ENCODE measurements at regions not wholly inside any gene's neighbourhood (a gene's known extent, or its start where the extent isn't known, plus 50 kb on each side); places are given as distances from the start of the nearest gene placed in this dataset.
"Not testable (repeated sequence)": the region's sequence is repeated elsewhere in the genome, so short reads cannot be mapped to it uniquely, and the experiment has no call there.

- not testable (repeated sequence) for TF ChIP-seq SREBF2 (IDR thresholded peaks at IDR 0.05; ENCODE audit: low read length); BCL11A (IDR thresholded peaks at IDR 0.05; ENCODE audit: low read depth, low read length); HCFC1 (IDR thresholded peaks at IDR 0.05; ENCODE audit: low read length); EZH2 (IDR thresholded peaks at IDR 0.05; ENCODE audit: borderline replicate concordance, control insufficient read depth, low read depth, low read length); CTCF (IDR thresholded peaks at IDR 0.05 in 2 of 3, conservative IDR thresholded peaks at IDR 0.05 in 1 of 3; ENCODE audit: control insufficient read depth in 2 of 3, extremely low read depth in 1 of 3, insufficient read depth in 1 of 3, low read depth in 3 of 3, low read length in 3 of 3); ZNF274 (IDR thresholded peaks at IDR 0.05; ENCODE audit: insufficient read depth, insufficient read length); CREB1 (IDR thresholded peaks at IDR 0.05; ENCODE audit: low read depth); TCF7 (IDR thresholded peaks at IDR 0.05; ENCODE audit: borderline replicate concordance); YY1 (IDR thresholded peaks at IDR 0.05; ENCODE audit: low read depth, low read length); TCF12 (IDR thresholded peaks at IDR 0.05; ENCODE audit: low read depth, low read length); POLR2A (IDR thresholded peaks at IDR 0.05; ENCODE audit: low read depth, low read length)
Measured at GRCh38 chr10:117777222-117777621, 234.7 kb downstream of the EMX2 start.

Data from GM12878 (cell line).